Effector CD4-positive, alpha-beta T cell (primary cell): ENCODE measurements at regions not wholly inside any gene's neighbourhood (a gene's known extent, or its start where the extent isn't known, plus 50 kb on each side); places are given as distances from the start of the nearest gene placed in this dataset.

Source experiments
- DNase-seq: peaks from one replicate; pipeline ENCODE4 v3.0.0-alpha.2; 2020

GRCh38 chr11:81098471-81098870 is 1635.2 kb downstream of the FAM181B start:
- no peak for DNase-seq

GRCh38 chr11:81092522-81092921 is 1641.1 kb downstream of the FAM181B start:
- DNase-seq = no peak

- DNase-seq = no peak
These were observed 1644.4 kb downstream of the FAM181B start for GRCh38 chr11:81089242-81089641.

- no peak for DNase-seq
These were observed 1639.6 kb upstream of the TENM4 start for GRCh38 chr11:81080476-81080875.

- no peak for DNase-seq
These were observed 1631.4 kb upstream of the TENM4 start for GRCh38 chr11:81072273-81072672.

- no peak for DNase-seq
These were observed 1630.8 kb upstream of the TENM4 start for GRCh38 chr11:81071606-81072005.

- DNase-seq = no peak
These were observed 1630.1 kb upstream of the TENM4 start for GRCh38 chr11:81070948-81071347.

GRCh38 chr11:81059356-81059755 is 1618.5 kb upstream of the TENM4 start:
- no peak for DNase-seq

GRCh38 chr11:81052344-81053158 is 1611.7 kb upstream of the TENM4 start:
- DNase-seq = no peak

GRCh38 chr11:81039916-81040524 is 1599.2 kb upstream of the TENM4 start:
- DNase-seq = no peak

- DNase-seq = no peak
These were observed 1595.5 kb upstream of the TENM4 start for GRCh38 chr11:81036168-81036870.

GRCh38 chr11:81033779-81034540 is 1593.1 kb upstream of the TENM4 start:
- DNase-seq = no peak

- DNase-seq = no peak
These were observed 1592.1 kb upstream of the TENM4 start for GRCh38 chr11:81032906-81033305.

GRCh38 chr11:81030186-81030585 is 1589.4 kb upstream of the TENM4 start:
- no peak for DNase-seq

GRCh38 chr11:81026032-81026431 is 1585.2 kb upstream of the TENM4 start:
- no peak for DNase-seq

GRCh38 chr11:81022057-81022456 is 1581.2 kb upstream of the TENM4 start:
- DNase-seq = no peak

- no peak for DNase-seq
These were observed 1569.8 kb upstream of the TENM4 start for GRCh38 chr11:81010631-81011030.

GRCh38 chr11:81007046-81007445 is 1566.2 kb upstream of the TENM4 start:
- DNase-seq = no peak

- DNase-seq = no peak
These were observed 1564.8 kb upstream of the TENM4 start for GRCh38 chr11:81005595-81005994.

GRCh38 chr11:81004576-81004975 is 1563.7 kb upstream of the TENM4 start:
- DNase-seq = no peak

GRCh38 chr11:81002374-81002773 is 1561.5 kb upstream of the TENM4 start:
- DNase-seq = no peak

GRCh38 chr11:81000735-81001134 is 1559.9 kb upstream of the TENM4 start:
- DNase-seq = no peak

- no peak for DNase-seq
These were observed 1559.5 kb upstream of the TENM4 start for GRCh38 chr11:81000334-81000733.
